Esophagus squamous epithelium (tissue), 5 donors: ENCODE measurements at regions not wholly inside any gene's neighbourhood (a gene's known extent, or its start where the extent isn't known, plus 50 kb on each side); places are given as distances from the start of the nearest gene placed in this dataset.

Source experiments
- DNase-seq: peaks from one replicate; lab custom pipeline; 2025; lab: John Stamatoyannopoulos, UW
- H3K27ac ChIP-seq, 4 donors: fragments of 200-600 bp; sonication (generic); one replicate each; pipeline ENCODE4 v1.5.1; 2016 to 2019; ENCODE audit warnings: mild to moderate bottlenecking in 1 of 4
- H3K27me3 ChIP-seq, 4 donors: fragments of 200-600 bp; sonication (generic); 1 replicate in 3 of 4; 2 replicates in 1 of 4; pipeline versions ENCODE4 v1.5.1 to v1.6.0; 2017 to 2021; ENCODE audit warnings: antibody characterized with exemption in 1 of 4
- H3K36me3 ChIP-seq, 3 donors: fragments of 200-600 bp; sonication (generic); one replicate each; pipeline ENCODE4 v1.5.1; 2016 to 2019
- H3K4me1 ChIP-seq, 3 donors: fragments of 200-600 bp; sonication (generic); one replicate each; pipeline ENCODE4 v1.5.1; 2017 to 2019
- H3K4me3 ChIP-seq, 4 donors: fragments of 200-600 bp; sonication (generic); 1 replicate in 3 of 4; 2 replicates in 1 of 4; pipeline ENCODE4 v1.5.1; 2016 to 2019; ENCODE audit warnings: mild to moderate bottlenecking in 2 of 4, moderate library complexity in 1 of 4
- H3K9me3 ChIP-seq, 3 donors: fragments of 200-600 bp; sonication (generic); one replicate each; pipeline ENCODE4 v1.5.1; 2016 to 2019
- POLR2A ChIP-seq, 4 donors: fragments of 450-650 bp; IDR thresholded peaks; one replicate each; pipeline ENCODE4 v1.6.1; 2017; ENCODE audit warnings: antibody characterized with exemption in 4 of 4, mild to moderate bottlenecking in 4 of 4, moderate library complexity in 3 of 4
- WGBS, 2 donors: methylation state at CpG; one replicate each; pipeline ENCODE4 v1.1.5; 2018; 5-methylcytosine and 5-hydroxymethylcytosine counted together
- intact Hi-C: fragments of 100-400 bp; cut with DNase I; formaldehyde crosslinking; loops from one replicate; pipeline ENCODE4 v1.15.0; 2022
- TF ChIP-seq, protein P1 (sequence below), 6 experiments: fragments of 450-650 bp in 4 of 6; fragments of 200-600 bp in 2 of 6; sonication (generic) in 2 of 6; IDR thresholded peaks; one replicate each; pipeline ENCODE4 v1.5.1; 2016 to 2019; ENCODE audit warnings: antibody characterized with exemption in 6 of 6, mild to moderate bottlenecking in 4 of 6, moderate library complexity in 4 of 6
- donor health status: DM: yes; HTN: yes; CAD: no.

DNA sequence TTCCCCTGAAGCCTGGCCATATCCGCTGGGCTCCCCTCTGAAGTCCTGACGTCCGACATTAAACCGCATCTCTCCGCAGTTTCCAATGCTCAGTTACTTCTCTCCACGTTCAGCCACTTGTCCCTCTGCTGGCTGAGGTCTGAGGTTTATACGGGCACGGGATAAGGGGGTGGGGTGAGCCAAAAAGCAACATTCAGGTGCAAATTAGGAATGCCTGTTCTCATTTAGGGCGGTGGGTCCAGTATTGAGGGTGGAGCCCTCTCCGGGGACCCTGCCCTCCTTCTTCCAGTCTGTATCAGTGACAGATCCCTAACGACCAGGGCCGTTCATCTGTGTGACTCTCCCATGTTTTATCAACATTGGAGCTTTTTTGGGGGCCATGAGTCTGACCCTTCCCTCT, 1454.4 kb downstream of the HACE1 start:
- 77 to 78% methylated on average over 8 to 10 of the region's 12 CpGs for WGBS, 2 donors

DNA sequence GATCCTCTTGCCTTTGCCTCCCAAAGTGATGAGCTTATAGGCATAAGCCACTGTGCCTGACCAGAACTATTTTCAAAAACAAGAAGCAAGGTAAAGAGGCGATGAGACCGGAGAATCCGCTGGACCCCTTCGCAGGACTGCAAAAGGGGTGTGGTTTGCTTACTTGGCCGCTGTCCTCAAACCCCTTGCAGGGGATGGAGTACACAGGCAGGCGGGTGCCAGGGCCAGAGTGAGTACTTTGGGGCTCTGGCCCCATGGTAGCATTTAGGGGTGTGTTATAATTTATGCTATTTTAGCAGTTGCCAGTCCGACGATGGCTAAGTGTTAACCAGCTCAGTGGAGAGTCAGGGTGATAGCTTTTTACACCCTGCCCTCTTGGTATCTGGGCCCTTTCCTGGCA, 1454.9 kb downstream of the HACE1 start:
- Histone ChIP-seq H3K36me3 (no peaks in the 10 kb centered on the region), H3K4me3 (no peak overlapping the region), H3K27me3 (no peaks in the 10 kb centered on the region), H3K4me1 (no peaks in the 10 kb centered on the region), H3K27ac (no peak overlapping the region), H3K9me3 (no peaks in the 10 kb centered on the region)
- intact Hi-C loops = no loop called here
- 88 to 90% methylated on average over 7 to 8 of the region's 8 CpGs for WGBS, 2 donors
- no peak for TF ChIP-seq POLR2A (IDR thresholded peaks at IDR 0.05)
- TF ChIP-seq, protein P1, sequence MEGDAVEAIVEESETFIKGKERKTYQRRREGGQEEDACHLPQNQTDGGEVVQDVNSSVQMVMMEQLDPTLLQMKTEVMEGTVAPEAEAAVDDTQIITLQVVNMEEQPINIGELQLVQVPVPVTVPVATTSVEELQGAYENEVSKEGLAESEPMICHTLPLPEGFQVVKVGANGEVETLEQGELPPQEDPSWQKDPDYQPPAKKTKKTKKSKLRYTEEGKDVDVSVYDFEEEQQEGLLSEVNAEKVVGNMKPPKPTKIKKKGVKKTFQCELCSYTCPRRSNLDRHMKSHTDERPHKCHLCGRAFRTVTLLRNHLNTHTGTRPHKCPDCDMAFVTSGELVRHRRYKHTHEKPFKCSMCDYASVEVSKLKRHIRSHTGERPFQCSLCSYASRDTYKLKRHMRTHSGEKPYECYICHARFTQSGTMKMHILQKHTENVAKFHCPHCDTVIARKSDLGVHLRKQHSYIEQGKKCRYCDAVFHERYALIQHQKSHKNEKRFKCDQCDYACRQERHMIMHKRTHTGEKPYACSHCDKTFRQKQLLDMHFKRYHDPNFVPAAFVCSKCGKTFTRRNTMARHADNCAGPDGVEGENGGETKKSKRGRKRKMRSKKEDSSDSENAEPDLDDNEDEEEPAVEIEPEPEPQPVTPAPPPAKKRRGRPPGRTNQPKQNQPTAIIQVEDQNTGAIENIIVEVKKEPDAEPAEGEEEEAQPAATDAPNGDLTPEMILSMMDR (IDR thresholded peaks at IDR 0.05) = no peak
- no peak for DNase-seq

More for the DNA sequence above, 1454.4 kb downstream of the HACE1 start:
- Histone ChIP-seq H3K4me1 (no peaks in the 10 kb centered on the region), H3K36me3 (no peaks in the 10 kb centered on the region), H3K4me3 (no peak overlapping the region), H3K9me3 (no peaks in the 10 kb centered on the region), H3K27me3 (no peaks in the 10 kb centered on the region), H3K27ac (no peak overlapping the region)
- no peak for TF ChIP-seq POLR2A (IDR thresholded peaks at IDR 0.05)
- TF ChIP-seq, protein P1 (IDR thresholded peaks at IDR 0.05) = no peak
- intact Hi-C loops = no loop called here
- DNase-seq = no peak

DNA sequence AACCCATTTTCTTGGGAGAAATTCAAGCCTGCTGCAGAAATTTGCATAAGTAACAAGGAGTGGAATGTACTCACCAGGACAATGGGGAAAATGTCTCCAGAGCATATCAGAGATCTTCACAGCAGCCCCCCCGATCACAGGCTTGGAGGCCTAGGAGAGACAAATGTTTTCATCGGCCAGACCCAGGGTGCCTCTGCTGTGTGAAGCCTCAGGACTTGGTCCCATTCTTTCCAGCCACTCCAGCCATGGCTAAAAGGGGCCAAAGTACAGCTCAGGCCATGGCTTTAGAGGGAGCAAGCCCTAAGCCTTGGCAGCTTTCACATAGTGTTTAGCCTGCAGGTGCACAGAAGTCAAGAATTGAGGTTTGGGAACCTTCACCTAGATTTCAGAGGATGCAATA, 1463.0 kb downstream of the HACE1 start:
- H3K36me3 ChIP-seq = no peaks in the 10 kb centered on the region
- H3K9me3 ChIP-seq = peaks cover 0 to 17% (median 0%) of the 10 kb centered on the region in 3 donors
- H3K4me3 ChIP-seq = no peak overlapping the region
- TF ChIP-seq, protein P1 (IDR thresholded peaks at IDR 0.05) = no peak
- TF ChIP-seq POLR2A (IDR thresholded peaks at IDR 0.05) = no peak
- H3K4me1 ChIP-seq = no peaks in the 10 kb centered on the region
- 80 to 100% methylated on average over 2 of the region's 2 CpGs for WGBS, 2 donors
- intact Hi-C loops = no loop called here
- no peak for DNase-seq
- H3K27me3 ChIP-seq = no peaks in the 10 kb centered on the region
- H3K27ac ChIP-seq = no peak overlapping the region

DNA sequence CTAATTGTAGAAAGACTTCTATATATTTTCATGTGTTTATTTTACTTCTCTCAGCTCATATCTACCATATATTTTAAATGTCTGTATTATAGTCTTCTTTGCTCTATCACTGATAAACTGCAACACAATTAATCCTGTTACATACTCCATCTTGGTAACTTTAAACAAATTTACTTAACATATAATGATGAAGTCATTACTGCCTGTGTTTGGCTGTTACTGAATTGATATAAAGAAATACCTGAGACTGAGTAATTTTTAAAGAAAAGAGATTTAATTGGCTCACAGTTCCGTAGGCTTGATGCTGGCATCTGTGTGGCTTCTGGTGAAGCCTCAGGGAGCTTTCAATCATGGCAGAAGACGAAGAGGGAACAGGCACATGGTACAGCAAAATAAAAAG, 1480.4 kb downstream of the HACE1 start:
- WGBS, 2 donors = 37 to 73% methylated on average over 2 of the region's 2 CpGs
- H3K27ac ChIP-seq = no peak overlapping the region
- no peak for DNase-seq

DNA sequence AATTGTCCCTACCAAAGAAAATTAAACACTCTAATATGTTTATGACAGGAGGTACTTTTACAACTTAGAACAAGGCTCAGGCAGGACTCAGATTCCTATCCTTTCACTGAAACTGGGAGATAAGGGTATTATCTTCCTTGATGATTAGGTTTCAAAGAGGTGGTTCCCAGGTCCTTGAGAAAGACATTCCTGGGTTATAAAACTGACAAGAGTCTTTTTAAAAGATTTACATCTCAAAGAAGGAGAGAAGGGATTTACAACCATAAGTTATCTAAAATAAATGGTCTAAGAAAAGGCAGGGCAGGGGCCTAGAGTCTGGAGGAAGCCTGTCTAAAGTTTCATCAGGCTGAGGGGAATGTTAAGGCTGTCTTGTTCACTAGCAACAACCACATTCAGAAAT, 1492.5 kb downstream of the HACE1 start:
- TF ChIP-seq POLR2A (IDR thresholded peaks at IDR 0.05) = no peak
- TF ChIP-seq, protein P1 (IDR thresholded peaks at IDR 0.05) = no peak
- H3K27me3 ChIP-seq = no peaks in the 10 kb centered on the region
- H3K9me3 ChIP-seq = no peaks in the 10 kb centered on the region
- no peak overlapping the region for H3K27ac ChIP-seq
- DNase-seq = no peak
- intact Hi-C loops = no loop called here
- no peaks in the 10 kb centered on the region for H3K4me1 ChIP-seq
- H3K4me3 ChIP-seq = no peak overlapping the region
- H3K36me3 ChIP-seq = no peaks in the 10 kb centered on the region

More for the DNA sequence above, 1480.4 kb downstream of the HACE1 start:
- Histone ChIP-seq H3K4me3 (no peak overlapping the region), H3K27me3 (no peaks in the 10 kb centered on the region), H3K9me3 (peaks cover 0 to 3% (median 0%) of the 10 kb centered on the region in 3 donors), H3K36me3 (no peaks in the 10 kb centered on the region), H3K4me1 (no peaks in the 10 kb centered on the region)
- TF ChIP-seq, protein P1 (IDR thresholded peaks at IDR 0.05) = no peak
- TF ChIP-seq POLR2A (IDR thresholded peaks at IDR 0.05) = no peak
- intact Hi-C loops = no loop called here
